CD14-positive monocyte (primary cell): ENCODE measurements at regions not wholly inside any gene's neighbourhood (a gene's known extent, or its start where the extent isn't known, plus 50 kb on each side); places are given as distances from the start of the nearest gene placed in this dataset.

ENCODE experiments used
- DNase-seq, 3 donors: peaks; one replicate each; pipeline ENCODE4 v3.0.0-alpha.2; 2011 to 2022
- H2AFZ ChIP-seq: 2 replicates; pipeline ENCODE4 v1.6.0; 2012; ENCODE audit warnings: mild to moderate bottlenecking, low read depth, low read length, inconsistent platforms; ENCODE audit not compliant: insufficient read depth, poor library complexity, severe bottlenecking
- H3K27ac ChIP-seq, 2 donors: 1 replicate in 1 of 2; 2 replicates in 1 of 2; pipeline ENCODE4 v1.5.1; 2012 to 2013; ENCODE audit warnings: low read length in 2 of 2, control low read depth in 1 of 2, inconsistent platforms in 1 of 2, low read depth in 1 of 2, mild to moderate bottlenecking in 1 of 2
- H3K27me3 ChIP-seq, 2 donors: one replicate each; pipeline versions ENCODE4 v1.6.0 to v1.6.1; 2011 to 2013; ENCODE audit warnings: low read length in 2 of 2; ENCODE audit not compliant: control insufficient read depth in 2 of 2, insufficient read depth in 2 of 2
- H3K36me3 ChIP-seq, 2 donors: replicated peaks in 1 of 2; 1 replicate in 1 of 2; 2 replicates in 1 of 2; pipeline versions ENCODE4 v1.5.1 to v1.6.1; 2012 to 2013; ENCODE audit warnings: low read length in 2 of 2, control low read depth in 1 of 2, inconsistent platforms in 1 of 2, mild to moderate bottlenecking in 1 of 2; ENCODE audit not compliant: insufficient read depth in 2 of 2, control insufficient read depth in 1 of 2
- H3K4me1 ChIP-seq, 2 donors: 1 replicate in 1 of 2; 2 replicates in 1 of 2; pipeline versions ENCODE4 v1.5.1 to v1.6.1; 2012 to 2013; ENCODE audit warnings: low read length in 2 of 2, control low read depth in 1 of 2, inconsistent platforms in 1 of 2, mild to moderate bottlenecking in 1 of 2, moderate library complexity in 1 of 2; ENCODE audit not compliant: insufficient read depth in 2 of 2, control insufficient read depth in 1 of 2
- H3K4me2 ChIP-seq: replicated peaks from 2 replicates; pipeline ENCODE3; 2012; ENCODE audit warnings: low read length, moderate library complexity, mild to moderate bottlenecking; ENCODE audit not compliant: poor library complexity, severe bottlenecking; ENCODE audit errors: extremely low read depth
- H3K4me3 ChIP-seq, 3 experiments: fragments of 200-600 bp in 1 of 3; sonication (generic) in 1 of 3; replicated peaks in 1 of 3; 1 replicate in 2 of 3; 2 replicates in 1 of 3; pipeline ENCODE4 v1.5.1; 2011 to 2013; ENCODE audit warnings: low read length in 3 of 3, mild to moderate bottlenecking in 3 of 3, control low read depth in 2 of 3, low read depth in 2 of 3, inconsistent platforms in 1 of 3, moderate library complexity in 1 of 3
- H3K79me2 ChIP-seq: 2 replicates; pipeline ENCODE4 v1.6.0; 2012; ENCODE audit warnings: mild to moderate bottlenecking, control low read depth, inconsistent platforms, low read length, moderate library complexity; ENCODE audit not compliant: insufficient read depth
- H3K9ac ChIP-seq: 2 replicates; pipeline ENCODE4 v1.6.0; 2017; ENCODE audit warnings: low read length, mild to moderate bottlenecking; ENCODE audit not compliant: insufficient read depth, poor library complexity, severe bottlenecking
- H3K9me3 ChIP-seq, 2 donors: replicated peaks in 1 of 2; 1 replicate in 1 of 2; 2 replicates in 1 of 2; pipeline versions ENCODE4 v1.5.1 to v1.6.1; 2012 to 2013; ENCODE audit warnings: low read length in 2 of 2, control low read depth in 1 of 2; ENCODE audit not compliant: control insufficient read depth in 1 of 2, insufficient read depth in 1 of 2
- H4K20me1 ChIP-seq: 2 replicates; pipeline ENCODE4 v1.6.0; 2012; ENCODE audit warnings: mild to moderate bottlenecking, low read length, control low read depth, moderate library complexity; ENCODE audit not compliant: insufficient read depth
- H3K27ac Mint-ChIP-seq, 7 donors: one replicate each; pipeline ENCODE4 v1.8.0; 2020; ENCODE audit warnings: mild to moderate bottlenecking in 7 of 7, mixed read lengths in 7 of 7, moderate library complexity in 6 of 7, inconsistent platforms in 2 of 7
- H3K27me3 Mint-ChIP-seq, 3 donors: one replicate each; pipeline ENCODE4 v1.8.0; 2021 to 2022; ENCODE audit warnings: low read depth in 3 of 3, mild to moderate bottlenecking in 3 of 3, mixed read lengths in 3 of 3, moderate library complexity in 3 of 3, inconsistent platforms in 1 of 3
- H3K36me3 Mint-ChIP-seq, 2 donors: one replicate each; pipeline ENCODE4 v1.8.0; 2020; ENCODE audit warnings: mixed read lengths in 2 of 2, inconsistent platforms in 1 of 2, mild to moderate bottlenecking in 1 of 2
- H3K4me1 Mint-ChIP-seq: one replicate; pipeline ENCODE4 v1.8.0; 2020; ENCODE audit warnings: mild to moderate bottlenecking, mixed read lengths
- H3K4me3 Mint-ChIP-seq, 2 donors: one replicate each; pipeline ENCODE4 v1.8.0; 2020; ENCODE audit warnings: mild to moderate bottlenecking in 2 of 2, mixed read lengths in 2 of 2, moderate library complexity in 1 of 2
- H3K9me3 Mint-ChIP-seq, 7 donors: one replicate each; pipeline ENCODE4 v1.8.0; 2020 to 2022; ENCODE audit warnings: mixed read lengths in 7 of 7, mild to moderate bottlenecking in 6 of 7, moderate library complexity in 6 of 7, inconsistent platforms in 2 of 7
- WGBS: methylation state at CpG from one replicate; pipeline ENCODE4 v1.1.5; 2013; ENCODE audit warnings: missing lambda C conversion rate; ENCODE audit not compliant: insufficient coverage; 5-methylcytosine and 5-hydroxymethylcytosine counted together
- intact Hi-C, 2 donors: fragments of 100-400 bp; cut with micrococcal nuclease; formaldehyde crosslinking; loops; one replicate each; pipeline versions ENCODE4 v1.15.0 to v1.15.1; 2023
- TF ChIP-seq, protein P1 (sequence below): fragments of 200-600 bp; IDR thresholded peaks from one replicate; pipeline ENCODE4 v1.8.0; 2022; ENCODE audit warnings: antibody characterized with exemption, mild to moderate bottlenecking

DNA sequence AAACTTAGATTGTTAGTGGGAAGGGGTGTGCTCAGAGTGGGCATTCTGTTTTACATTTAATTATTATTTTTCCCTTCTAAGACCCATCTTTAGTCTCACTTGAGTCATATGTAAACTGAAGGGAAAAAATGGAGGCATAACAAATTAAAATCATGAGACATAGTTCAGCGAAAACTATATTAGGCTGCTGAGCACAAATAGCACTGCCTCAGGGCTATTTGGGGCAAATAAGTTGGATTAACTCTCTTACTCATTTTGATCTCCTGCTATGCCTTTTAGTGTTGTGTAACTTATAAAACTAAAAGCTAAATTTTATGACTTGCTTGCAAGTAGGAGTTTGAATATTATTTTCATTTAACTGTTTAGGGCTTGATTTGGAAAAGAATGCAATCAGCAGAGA, 1329.2 kb upstream of the PCDH7 start:
- no peak overlapping the region for H3K4me2 ChIP-seq
- no peak overlapping the region for H2AFZ ChIP-seq
- Mint-ChIP-seq H3K4me1 (no peaks in the 10 kb centered on the region), H3K27ac (no peak overlapping the region), H3K27me3 (no peaks in the 10 kb centered on the region), H3K9me3 (peaks cover 0 to 7% (median 4%) of the 10 kb centered on the region in 7 donors), H3K36me3 (no peaks in the 10 kb centered on the region), H3K4me3 (no peak overlapping the region)
- no peaks in the 10 kb centered on the region for H3K36me3 ChIP-seq
- no peaks in the 10 kb centered on the region for H3K9me3 ChIP-seq
- TF ChIP-seq, protein P1, sequence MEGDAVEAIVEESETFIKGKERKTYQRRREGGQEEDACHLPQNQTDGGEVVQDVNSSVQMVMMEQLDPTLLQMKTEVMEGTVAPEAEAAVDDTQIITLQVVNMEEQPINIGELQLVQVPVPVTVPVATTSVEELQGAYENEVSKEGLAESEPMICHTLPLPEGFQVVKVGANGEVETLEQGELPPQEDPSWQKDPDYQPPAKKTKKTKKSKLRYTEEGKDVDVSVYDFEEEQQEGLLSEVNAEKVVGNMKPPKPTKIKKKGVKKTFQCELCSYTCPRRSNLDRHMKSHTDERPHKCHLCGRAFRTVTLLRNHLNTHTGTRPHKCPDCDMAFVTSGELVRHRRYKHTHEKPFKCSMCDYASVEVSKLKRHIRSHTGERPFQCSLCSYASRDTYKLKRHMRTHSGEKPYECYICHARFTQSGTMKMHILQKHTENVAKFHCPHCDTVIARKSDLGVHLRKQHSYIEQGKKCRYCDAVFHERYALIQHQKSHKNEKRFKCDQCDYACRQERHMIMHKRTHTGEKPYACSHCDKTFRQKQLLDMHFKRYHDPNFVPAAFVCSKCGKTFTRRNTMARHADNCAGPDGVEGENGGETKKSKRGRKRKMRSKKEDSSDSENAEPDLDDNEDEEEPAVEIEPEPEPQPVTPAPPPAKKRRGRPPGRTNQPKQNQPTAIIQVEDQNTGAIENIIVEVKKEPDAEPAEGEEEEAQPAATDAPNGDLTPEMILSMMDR, result no peak
- H3K27ac ChIP-seq, result no peak overlapping the region
- no peak for DNase-seq
- no peak overlapping the region for H3K4me3 ChIP-seq
- H3K9ac ChIP-seq, result no peak overlapping the region
- H3K27me3 ChIP-seq, result no peaks in the 10 kb centered on the region
- H4K20me1 ChIP-seq, result no peaks in the 10 kb centered on the region
- intact Hi-C loops, result no loop called here
- no peaks in the 10 kb centered on the region for H3K79me2 ChIP-seq
- no CpG with 5 or more reads among the region's 1 CpG for WGBS
- H3K4me1 ChIP-seq, result no peaks in the 10 kb centered on the region

DNA sequence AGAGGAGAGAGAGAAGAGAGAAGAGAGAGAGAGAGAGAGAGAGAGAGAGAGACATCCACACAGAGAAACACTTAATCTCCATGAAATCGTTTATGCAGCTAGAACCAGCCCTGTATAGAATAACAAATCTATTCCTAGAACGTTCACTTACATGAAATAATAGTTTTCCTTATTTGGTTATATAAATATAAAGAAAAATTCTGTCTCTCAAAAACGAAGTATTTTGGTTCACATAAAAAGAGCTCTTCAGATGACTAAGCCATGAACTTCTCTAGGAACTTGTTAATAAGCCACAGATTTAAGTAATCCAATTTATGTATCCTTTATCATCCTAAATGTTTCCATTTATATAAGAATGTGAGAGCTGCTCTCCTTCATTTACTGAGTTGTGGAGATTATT, 1315.1 kb upstream of the PCDH7 start:
- TF ChIP-seq, protein P1, result no peak
- no peak overlapping the region for H2AFZ ChIP-seq
- no peak overlapping the region for H3K27ac ChIP-seq
- no CpG with 5 or more reads among the region's 3 CpGs for WGBS
- H3K4me3 ChIP-seq, result no peak overlapping the region
- no peak overlapping the region for H3K9ac ChIP-seq
- Mint-ChIP-seq H3K27me3 (no peaks in the 10 kb centered on the region), H3K36me3 (no peaks in the 10 kb centered on the region), H3K9me3 (peaks cover 0 to 4% (median 0%) of the 10 kb centered on the region in 7 donors), H3K27ac (no peak overlapping the region), H3K4me3 (no peak overlapping the region), H3K4me1 (no peaks in the 10 kb centered on the region)
- H4K20me1 ChIP-seq, result no peaks in the 10 kb centered on the region
- no peak overlapping the region for H3K4me2 ChIP-seq
- no peaks in the 10 kb centered on the region for H3K27me3 ChIP-seq
- H3K9me3 ChIP-seq, result no peaks in the 10 kb centered on the region
- no peaks in the 10 kb centered on the region for H3K79me2 ChIP-seq
- no peaks in the 10 kb centered on the region for H3K36me3 ChIP-seq
- intact Hi-C loops, result no loop called here
- no peak for DNase-seq
- no peaks in the 10 kb centered on the region for H3K4me1 ChIP-seq
